Retinal pigment epithelial cell (primary cell): ENCODE measurements at regions not wholly inside any gene's neighbourhood (a gene's known extent, or its start where the extent isn't known, plus 50 kb on each side); places are given as distances from the start of the nearest gene placed in this dataset.
A peak's percentile ranks its signal among the peaks of the same experiment; 100 is the strongest.

Source experiments
- DNase-seq: peaks from one replicate; pipeline ENCODE4 v3.0.0-alpha.2; 2010; ENCODE audit warnings: low read depth
- H3K4me3 ChIP-seq: 2 replicates; pipeline ENCODE4 v1.5.1; 2011; ENCODE audit warnings: mild to moderate bottlenecking, low read length, control low read depth, moderate library complexity
- CTCF ChIP-seq: conservative IDR thresholded peaks from 2 replicates; pipeline ENCODE4 v1.5.1; 2011; ENCODE audit warnings: low read depth, low read length, control low read depth, inconsistent platforms

DNA sequence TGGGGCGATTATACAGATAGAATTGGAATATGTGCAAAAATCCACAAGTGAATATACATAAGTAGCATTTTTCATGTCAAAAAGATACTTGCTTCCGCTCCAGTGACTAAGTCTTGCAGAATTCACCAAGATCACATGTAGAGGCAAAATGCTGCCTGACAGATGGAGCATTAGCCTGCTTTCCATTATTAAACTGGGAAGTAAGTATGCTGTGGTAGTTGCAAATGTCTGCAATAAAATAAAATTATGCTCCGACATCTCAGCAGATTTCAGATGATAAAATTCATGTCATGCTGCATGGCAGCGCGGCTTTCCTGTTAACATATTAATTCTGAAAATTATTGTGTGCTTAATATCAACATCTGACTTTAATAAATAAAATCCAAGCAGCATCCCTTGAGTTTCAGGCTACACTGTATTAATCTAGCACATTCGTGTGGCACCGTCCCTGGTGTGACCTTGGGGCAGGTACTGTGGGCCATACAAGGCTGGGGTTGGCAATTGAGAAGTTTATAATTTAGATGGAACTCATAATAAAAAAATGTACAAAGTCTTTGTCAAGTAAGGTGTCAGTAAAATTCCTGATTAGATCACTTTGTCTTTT, 366.4 kb upstream of the ZP4 start:
- no peak overlapping the region for H3K4me3 ChIP-seq
- DNase-seq, result peak; percentile 73
- TF ChIP-seq CTCF, result no peak

- H3K4me3 ChIP-seq, result no peak overlapping the region
- DNase-seq, result no peak
- TF ChIP-seq CTCF, result no peak
Observed at GRCh38 chr1:238254935-238255334, 364.2 kb upstream of the ZP4 start.

DNA sequence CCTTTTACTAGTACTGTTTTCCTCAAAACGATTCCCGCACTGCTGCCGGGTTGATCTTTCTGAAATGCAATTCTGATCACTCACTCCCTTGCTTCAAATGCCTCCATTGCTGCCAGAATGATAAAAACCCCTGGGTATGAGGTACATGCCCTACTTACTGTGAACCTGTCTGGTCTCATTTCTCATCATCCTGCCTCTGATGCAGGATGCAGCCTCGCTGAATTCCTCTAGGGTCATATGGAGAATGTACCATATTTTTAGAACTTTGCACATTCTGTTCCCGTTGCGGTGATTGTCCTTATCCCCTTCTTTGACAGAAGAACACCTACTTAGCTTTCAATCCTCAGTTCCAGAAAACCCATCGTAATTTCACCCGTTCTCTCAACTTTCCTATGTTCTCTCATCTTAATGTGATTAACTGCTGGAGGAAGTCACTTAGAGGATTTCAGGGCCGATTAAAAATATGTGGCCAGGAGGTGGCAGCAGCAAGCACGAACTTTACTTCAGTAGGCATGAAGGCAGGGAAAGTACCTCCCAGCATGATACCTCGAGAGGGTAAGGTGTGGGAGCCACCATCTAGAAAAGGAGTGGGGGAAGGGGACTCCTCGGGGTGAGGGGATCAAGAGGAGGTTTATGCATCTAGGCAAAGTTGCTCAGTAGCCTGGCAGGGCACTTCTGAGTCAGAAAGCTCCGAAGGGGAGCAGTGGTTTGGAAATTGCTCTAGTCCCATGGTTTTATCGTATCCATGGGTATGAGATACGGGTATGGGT, 361.5 kb upstream of the ZP4 start:
- TF ChIP-seq CTCF, result peak; percentile 62
- DNase-seq, result peak; percentile 20
- no peak overlapping the region for H3K4me3 ChIP-seq

DNA sequence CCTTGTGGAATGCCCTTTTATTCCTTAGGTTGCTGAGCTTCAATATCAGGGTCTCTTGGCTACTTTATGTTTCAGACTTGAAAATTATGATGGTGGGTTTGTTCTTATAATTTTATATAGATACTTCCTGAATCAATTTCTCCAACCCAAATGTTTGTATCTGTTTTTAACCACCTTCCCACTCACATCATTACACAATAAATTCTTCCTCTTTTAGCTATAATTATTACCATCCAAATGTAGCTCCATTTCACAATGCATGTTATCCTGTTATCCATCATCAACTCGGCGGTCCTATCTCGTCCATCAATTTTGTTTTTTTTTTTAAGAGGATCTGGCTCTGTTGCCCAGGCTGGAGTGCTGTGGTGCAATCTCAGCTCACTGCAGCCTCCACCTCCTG, 357.6 kb upstream of the ZP4 start:
- DNase-seq, result no peak
- H3K4me3 ChIP-seq, result no peak overlapping the region
- no peak for TF ChIP-seq CTCF

DNA sequence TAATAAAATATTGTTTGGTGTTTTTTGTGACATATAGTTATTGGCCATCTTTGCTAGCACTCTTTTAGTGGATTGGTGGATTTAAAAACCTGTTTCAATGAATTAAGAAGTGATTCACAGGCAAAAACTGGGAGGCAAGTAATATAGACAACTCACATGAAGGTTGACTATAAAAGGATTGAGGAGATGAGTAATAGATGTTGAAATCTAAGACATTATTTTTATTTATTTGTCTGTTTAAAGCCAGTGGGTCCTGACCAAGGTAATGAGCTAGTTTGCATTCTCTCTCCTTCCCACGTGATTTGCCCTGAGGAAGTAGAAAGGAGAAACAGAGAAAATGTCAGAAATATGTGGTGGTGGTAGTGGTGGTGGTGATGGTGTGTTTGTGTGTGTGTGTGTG, 351.5 kb upstream of the ZP4 start:
- TF ChIP-seq CTCF, result no peak
- DNase-seq, result no peak
- no peak overlapping the region for H3K4me3 ChIP-seq

DNA sequence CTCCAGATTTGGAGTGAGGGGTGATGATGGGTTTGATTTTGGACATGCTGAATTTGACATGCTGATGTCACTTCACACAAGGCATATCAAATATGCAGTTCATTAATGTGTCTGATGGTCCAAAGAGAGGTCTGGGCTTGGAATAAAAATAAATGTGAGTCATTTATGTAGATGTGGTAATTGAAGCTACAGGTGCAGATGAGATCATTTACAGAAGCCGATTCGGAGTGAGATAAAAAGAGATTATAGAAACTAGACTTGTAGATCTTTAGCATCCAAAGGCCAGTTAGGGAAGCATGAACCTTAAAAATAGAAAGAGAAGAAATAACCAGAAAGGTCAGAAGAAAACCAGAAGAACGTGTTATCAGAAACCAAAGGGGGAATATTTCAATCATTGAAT, 350.9 kb upstream of the ZP4 start:
- no peak overlapping the region for H3K4me3 ChIP-seq
- no peak for DNase-seq
- TF ChIP-seq CTCF, result no peak

GRCh38 chr1:238239343-238239742, 348.6 kb upstream of the ZP4 start:
- H3K4me3 ChIP-seq, result no peak overlapping the region
- DNase-seq, result no peak
- TF ChIP-seq CTCF, result no peak
